Neuronal stem cell (in vitro differentiated cells): ENCODE measurements at regions not wholly inside any gene's neighbourhood (a gene's known extent, or its start where the extent isn't known, plus 50 kb on each side); places are given as distances from the start of the nearest gene placed in this dataset.
"Not testable (repeated sequence)": the region's sequence is repeated elsewhere in the genome, so short reads cannot be mapped to it uniquely, and the experiment has no call there.

Experiments
- DNase-seq: peaks from one replicate; pipeline ENCODE4 v3.0.0-alpha.2; 2013; ENCODE audit warnings: low spot score
- H2AFZ ChIP-seq: one replicate; pipeline ENCODE4 v1.6.1; 2013; ENCODE audit warnings: mild to moderate bottlenecking, low read length, inconsistent platforms
- H2AK5ac ChIP-seq: 2 replicates; pipeline ENCODE4 v1.6.1; 2013; ENCODE audit warnings: low read depth, mild to moderate bottlenecking, inconsistent platforms, low read length, moderate library complexity, mixed read lengths
- H2BK120ac ChIP-seq: 2 replicates; pipeline ENCODE4 v1.6.1; 2013; ENCODE audit warnings: low read depth, mild to moderate bottlenecking, inconsistent platforms, low read length, moderate library complexity, mixed read lengths
- H2BK12ac ChIP-seq: one replicate; pipeline ENCODE4 v1.6.1; 2013; ENCODE audit warnings: low read length, inconsistent platforms
- H2BK15ac ChIP-seq: 2 replicates; pipeline ENCODE4 v1.6.1; 2013; ENCODE audit warnings: mild to moderate bottlenecking, low read length, inconsistent platforms, mixed read lengths
- H2BK5ac ChIP-seq: one replicate; pipeline ENCODE4 v1.6.1; 2013; ENCODE audit warnings: inconsistent platforms, mild to moderate bottlenecking, low read length, moderate library complexity
- H3K14ac ChIP-seq: one replicate; pipeline ENCODE4 v1.6.1; 2013; ENCODE audit warnings: low read length, inconsistent platforms
- H3K18ac ChIP-seq: 2 replicates; pipeline ENCODE4 v1.6.1; 2013; ENCODE audit warnings: low read length, inconsistent platforms
- H3K23ac ChIP-seq: 2 replicates; pipeline ENCODE4 v1.6.1; 2013; ENCODE audit warnings: low read depth, mild to moderate bottlenecking, mixed read lengths, low read length, inconsistent platforms; ENCODE audit not compliant: poor library complexity
- H3K27ac ChIP-seq: replicated peaks from 3 replicates; pipeline ENCODE4 v1.5.1; 2013; ENCODE audit warnings: low read length, inconsistent platforms
- H3K27me3 ChIP-seq, 3 experiments: 2 replicates each; pipeline ENCODE4 v1.6.1; 2013; ENCODE audit warnings: low read length in 3 of 3, mild to moderate bottlenecking in 2 of 3, inconsistent platforms in 1 of 3, low read depth in 1 of 3, mixed read lengths in 1 of 3, moderate library complexity in 1 of 3; ENCODE audit not compliant: control insufficient read depth in 3 of 3, insufficient read depth in 3 of 3
- H3K36me3 ChIP-seq, 2 donors: replicated peaks in 1 of 2; 2 replicates each; pipeline ENCODE4 v1.6.1; 2013; ENCODE audit warnings: low read length in 2 of 2; ENCODE audit not compliant: control insufficient read depth in 2 of 2, insufficient read depth in 2 of 2
- H3K4ac ChIP-seq: 2 replicates; pipeline ENCODE4 v1.6.1; 2013; ENCODE audit warnings: inconsistent platforms, mild to moderate bottlenecking, low read length, moderate library complexity
- H3K4me1 ChIP-seq, 2 donors: 1 replicate in 1 of 2; 2 replicates in 1 of 2; pipeline ENCODE4 v1.6.1; 2013; ENCODE audit warnings: low read length in 2 of 2, low read depth in 1 of 2; ENCODE audit not compliant: control insufficient read depth in 2 of 2, insufficient read depth in 1 of 2
- H3K4me2 ChIP-seq: one replicate; pipeline ENCODE4 v1.6.1; 2013; ENCODE audit warnings: mild to moderate bottlenecking, low read length, inconsistent platforms; ENCODE audit not compliant: insufficient read depth, poor library complexity, severe bottlenecking
- H3K4me3 ChIP-seq, 2 donors: 2 replicates each; pipeline ENCODE4 v1.5.1; 2013; ENCODE audit warnings: low read length in 2 of 2, mild to moderate bottlenecking in 2 of 2, inconsistent platforms in 1 of 2, moderate library complexity in 1 of 2
- H3K79me1 ChIP-seq: one replicate; pipeline ENCODE4 v1.6.1; 2013; ENCODE audit warnings: low read depth, mild to moderate bottlenecking, inconsistent platforms, low read length, moderate library complexity
- H3K9ac ChIP-seq: one replicate; pipeline ENCODE4 v1.6.1; 2013; ENCODE audit warnings: mild to moderate bottlenecking, low read depth, low read length, inconsistent platforms; ENCODE audit not compliant: poor library complexity
- H3K9me3 ChIP-seq, 2 donors: replicated peaks in 1 of 2; 2 replicates each; pipeline versions ENCODE3 to v1.6.1; 2013; ENCODE audit warnings: low read length in 2 of 2, mild to moderate bottlenecking in 2 of 2, inconsistent platforms in 1 of 2, low read depth in 1 of 2, mixed read lengths in 1 of 2, moderate library complexity in 1 of 2; ENCODE audit not compliant: control insufficient read depth in 2 of 2, insufficient read depth in 1 of 2
- H4K8ac ChIP-seq: one replicate; pipeline ENCODE4 v1.6.1; 2013; ENCODE audit warnings: low read depth, mild to moderate bottlenecking, inconsistent platforms, low read length, moderate library complexity
- H4K91ac ChIP-seq: one replicate; pipeline ENCODE4 v1.6.1; 2013; ENCODE audit warnings: low read length, low read depth, mild to moderate bottlenecking, inconsistent platforms; ENCODE audit not compliant: poor library complexity
- WGBS, 2 donors: extraction: QIAGEN DNeasy Blood & Tissue Kit; methylation state at CpG; one replicate each; pipeline ENCODE4 v1.1.7; 2013; ENCODE audit warnings: missing lambda C conversion rate in 2 of 2, mixed read lengths in 1 of 2; ENCODE audit not compliant: insufficient read length in 2 of 2, insufficient replicate concordance in 1 of 2; ENCODE audit errors: extremely low coverage in 2 of 2; 5-methylcytosine and 5-hydroxymethylcytosine counted together

DNA sequence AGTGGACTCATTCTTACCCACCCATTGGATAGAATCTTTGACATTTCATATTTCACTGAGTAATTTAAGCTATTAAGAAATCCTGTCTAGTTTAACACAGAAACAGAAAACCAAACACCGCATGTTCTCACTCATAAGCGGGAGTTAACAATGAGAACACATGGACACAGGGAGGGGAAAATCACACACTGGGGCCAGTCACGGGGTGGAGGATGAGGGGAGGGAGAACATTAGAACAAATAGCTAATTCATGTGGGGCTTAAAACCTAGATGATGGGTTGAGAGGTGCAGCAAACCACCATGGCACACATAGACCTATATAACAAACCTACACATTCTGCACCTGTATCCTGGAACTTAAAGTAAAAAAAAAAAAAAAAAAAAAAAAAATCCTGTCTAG, 261.6 kb downstream of the SV2B start:
- not testable (repeated sequence) for H2AFZ ChIP-seq, H3K4me1 ChIP-seq, H2BK120ac ChIP-seq, H3K14ac ChIP-seq, H3K4me2 ChIP-seq, H3K4me3 ChIP-seq, H2AK5ac ChIP-seq, H4K8ac ChIP-seq, H3K4ac ChIP-seq, H3K36me3 ChIP-seq, H3K18ac ChIP-seq, H2BK15ac ChIP-seq, H3K23ac ChIP-seq, H4K91ac ChIP-seq, H3K9ac ChIP-seq, H3K79me1 ChIP-seq, H3K27ac ChIP-seq, H2BK12ac ChIP-seq, H3K9me3 ChIP-seq, DNase-seq, H3K27me3 ChIP-seq, H2BK5ac ChIP-seq
- WGBS, 2 donors, result no CpG with 5 or more reads among the region's 3 CpGs

DNA sequence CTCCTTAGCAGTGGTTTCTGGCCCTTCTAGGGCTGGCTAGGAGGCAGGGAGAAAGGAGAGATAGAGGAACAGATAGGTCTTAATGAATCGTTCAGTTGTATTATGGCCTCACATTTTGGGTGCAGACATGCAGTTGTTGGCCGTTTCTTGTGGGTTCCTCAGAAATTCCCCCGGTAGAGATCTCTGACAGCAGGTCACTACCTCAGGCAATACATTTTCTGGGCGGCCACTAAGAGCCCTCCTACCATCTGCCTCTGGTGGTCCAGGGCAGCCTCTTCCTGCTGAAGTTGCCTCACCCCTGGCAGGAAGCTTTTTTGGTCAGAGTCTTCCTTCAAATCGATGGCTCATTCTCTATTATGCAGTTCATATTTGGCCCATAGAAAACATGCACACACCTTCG, 266.1 kb downstream of the SV2B start:
- Histone ChIP-seq H2BK15ac (no peak overlapping the region), H3K9ac (no peak overlapping the region), H3K27me3 (no peaks in the 10 kb centered on the region), H2AK5ac (no peak overlapping the region), H3K18ac (no peak overlapping the region), H2BK5ac (no peak overlapping the region), H4K91ac (no peak overlapping the region), H3K23ac (no peak overlapping the region), H3K4me1 (no peaks in the 10 kb centered on the region), H3K9me3 (peaks cover 0 to 4% of the 10 kb centered on the region in 2 donors), H3K4me3 (no peak overlapping the region), H2AFZ (no peak overlapping the region), H3K36me3 (no peaks in the 10 kb centered on the region), H2BK120ac (no peak overlapping the region), H3K14ac (no peak overlapping the region), H2BK12ac (no peak overlapping the region), H3K27ac (no peak overlapping the region), H4K8ac (no peak overlapping the region), H3K79me1 (no peaks in the 10 kb centered on the region), H3K4ac (no peak overlapping the region), H3K4me2 (no peak overlapping the region)
- WGBS, 2 donors, result no CpG with 5 or more reads among the region's 6 CpGs
- DNase-seq, result no peak

DNA sequence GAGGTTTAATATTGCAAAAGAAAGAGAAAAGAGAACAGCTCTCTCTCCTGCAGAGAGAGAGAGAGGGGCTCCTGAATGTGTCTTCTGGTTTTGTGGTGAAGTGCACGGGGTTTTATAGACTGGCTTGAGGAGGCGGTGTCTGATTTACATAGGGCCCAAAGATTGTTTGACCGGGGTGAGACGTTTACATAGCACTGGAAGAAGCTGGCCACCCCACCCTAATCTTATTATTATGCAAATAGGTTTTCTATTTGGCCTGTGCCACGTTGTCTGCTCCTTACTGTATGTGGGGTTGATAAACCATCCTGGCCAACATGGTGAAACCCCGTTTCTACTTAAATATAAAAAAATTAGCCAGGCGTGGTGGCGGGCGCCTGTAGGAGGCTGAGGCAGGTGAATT, 268.6 kb downstream of the SV2B start:
- Histone ChIP-seq H3K4ac (no peak overlapping the region), H3K18ac (no peak overlapping the region), H4K8ac (no peak overlapping the region), H2AFZ (no peak overlapping the region), H2AK5ac (no peak overlapping the region), H3K27me3 (no peaks in the 10 kb centered on the region), H2BK120ac (no peak overlapping the region), H3K4me2 (no peak overlapping the region), H2BK15ac (no peak overlapping the region), H3K23ac (no peak overlapping the region), H3K27ac (no peak overlapping the region), H4K91ac (no peak overlapping the region), H3K4me1 (no peaks in the 10 kb centered on the region), H3K9me3 (peaks cover 0 to 4% of the 10 kb centered on the region in 2 donors), H3K4me3 (no peak overlapping the region), H2BK12ac (no peak overlapping the region), H3K36me3 (no peaks in the 10 kb centered on the region), H2BK5ac (no peak overlapping the region), H3K9ac (no peak overlapping the region), H3K14ac (no peak overlapping the region), H3K79me1 (no peaks in the 10 kb centered on the region)
- no CpG with 5 or more reads among the region's 9 CpGs for WGBS, 2 donors
- no peak for DNase-seq

DNA sequence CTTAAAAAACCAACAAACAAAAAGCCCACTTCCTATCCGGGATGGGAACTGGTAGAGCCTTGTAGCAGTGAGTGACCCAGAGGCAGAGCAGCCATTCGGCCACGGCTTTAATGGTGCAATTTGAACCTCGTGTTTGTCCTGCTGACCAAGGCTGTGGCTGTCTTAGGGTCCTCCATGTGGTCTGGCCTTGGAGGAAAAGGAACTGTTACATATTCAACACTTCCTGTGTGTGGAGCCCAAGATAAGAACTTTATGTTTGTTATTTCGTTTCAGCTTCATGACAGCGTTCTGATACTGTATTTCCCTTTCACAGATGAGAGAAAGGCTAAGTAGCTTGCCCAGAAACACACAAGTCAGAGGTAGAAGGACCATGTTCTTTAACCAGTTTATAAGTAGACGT, 269.8 kb downstream of the SV2B start:
- no peak for DNase-seq
- no peaks in the 10 kb centered on the region for H3K36me3 ChIP-seq
- no peak overlapping the region for H3K23ac ChIP-seq
- H3K27me3 ChIP-seq, result no peaks in the 10 kb centered on the region
- H4K8ac ChIP-seq, result no peak overlapping the region
- H3K4ac ChIP-seq, result no peak overlapping the region
- no CpG with 5 or more reads among the region's 7 CpGs for WGBS, 2 donors
- no peak overlapping the region for H2AK5ac ChIP-seq
- H3K4me3 ChIP-seq, result no peak overlapping the region
- no peak overlapping the region for H2BK120ac ChIP-seq
- no peak overlapping the region for H3K18ac ChIP-seq
- peaks cover 0 to 4% of the 10 kb centered on the region in 2 donors for H3K9me3 ChIP-seq
- no peak overlapping the region for H3K27ac ChIP-seq
- no peak overlapping the region for H4K91ac ChIP-seq
- no peak overlapping the region for H2BK5ac ChIP-seq
- no peak overlapping the region for H2AFZ ChIP-seq
- no peak overlapping the region for H3K9ac ChIP-seq
- H2BK15ac ChIP-seq, result no peak overlapping the region
- H3K14ac ChIP-seq, result no peak overlapping the region
- H3K79me1 ChIP-seq, result no peaks in the 10 kb centered on the region
- H3K4me2 ChIP-seq, result no peak overlapping the region
- no peak overlapping the region for H2BK12ac ChIP-seq
- no peaks in the 10 kb centered on the region for H3K4me1 ChIP-seq
